ENCODE measurements at regions not wholly inside any gene's neighbourhood (a gene's known extent, or its start where the extent isn't known, plus 50 kb on each side); places are given as distances from the start of the nearest gene placed in this dataset.

GRCh38 chr12:131217024-131217586, 263.4 kb downstream of the ADGRD1 start:
- Mint-ChIP-seq H3K4me1 (peaks cover 10% of the 10 kb centered on the region), H3K27me3 (peaks cover 16% of the 10 kb centered on the region), H3K4me3 (no peak overlapping the region), H3K27ac (no peak overlapping the region), H3K9me3 (ENCODE audit: low read depth) (peaks cover 6% of the 10 kb centered on the region), H3K36me3 (ENCODE audit: low read depth) (no peaks in the 10 kb centered on the region)
- peak; percentile 26 for ATAC-seq
- peak; percentile 37 for DNase-seq
- ChIA-PET POLR2A (no interaction called here), CTCF (interaction anchor here (0.6 kb wide), 1 partner anchor 168 kb away, joined by 4 read pairs; no protein-coding TSS in a partner anchor)
- intact Hi-C loops (cut with DNase I, micrococcal nuclease), result loop anchor here in 1 of 2 experiments (10.0 kb wide), 1 partner anchor 112 kb away; no protein-coding TSS in a partner anchor

- Mint-ChIP-seq H3K4me3 (no peak overlapping the region), H3K27me3 (peaks cover 21% of the 10 kb centered on the region), H3K4me1 (peaks cover 13% of the 10 kb centered on the region), H3K36me3 (ENCODE audit: low read depth) (no peaks in the 10 kb centered on the region), H3K27ac (no peak overlapping the region), H3K9me3 (ENCODE audit: low read depth) (peaks cover under 1% of the 10 kb centered on the region)
- intact Hi-C loops (cut with DNase I, micrococcal nuclease), result loop anchor here in 1 of 2 experiments (10.0 kb wide), 1 partner anchor 113 kb away; no protein-coding TSS in a partner anchor
- DNase-seq, result no peak
- ATAC-seq, result no peak
- ChIA-PET POLR2A (no interaction called here), CTCF (no interaction called here)
These were observed 264.6 kb downstream of the ADGRD1 start for GRCh38 chr12:131218026-131218922.

- H3K27me3 Mint-ChIP-seq, result peaks cover 21% of the 10 kb centered on the region
- intact Hi-C loops (cut with DNase I, micrococcal nuclease), result loop anchor here in 1 of 2 experiments (10.0 kb wide), 1 partner anchor 114 kb away; no protein-coding TSS in a partner anchor
- no peaks in the 10 kb centered on the region for H3K9me3 Mint-ChIP-seq (ENCODE audit: low read depth)
- no peak overlapping the region for H3K4me3 Mint-ChIP-seq
- no peak for ATAC-seq
- H3K4me1 Mint-ChIP-seq, result peaks cover 13% of the 10 kb centered on the region
- ChIA-PET POLR2A (no interaction called here), CTCF (no interaction called here)
- no peak overlapping the region for H3K27ac Mint-ChIP-seq
- DNase-seq, result no peak
- H3K36me3 Mint-ChIP-seq (ENCODE audit: low read depth), result no peaks in the 10 kb centered on the region
These were observed 265.4 kb downstream of the ADGRD1 start for GRCh38 chr12:131218923-131219669.

- intact Hi-C loops (cut with DNase I, micrococcal nuclease), result loop anchor here in 1 of 2 experiments (10.0 kb wide), 1 partner anchor 115 kb away; no protein-coding TSS in a partner anchor
- no peak overlapping the region for H3K27ac Mint-ChIP-seq
- ATAC-seq (no peak), DNase-seq (no peak)
- no peaks in the 10 kb centered on the region for H3K36me3 Mint-ChIP-seq (ENCODE audit: low read depth)
- H3K4me3 Mint-ChIP-seq, result no peak overlapping the region
- peaks cover 13% of the 10 kb centered on the region for H3K4me1 Mint-ChIP-seq
- POLR2A ChIA-PET, result no interaction called here
- H3K9me3 Mint-ChIP-seq (ENCODE audit: low read depth), result no peaks in the 10 kb centered on the region
- CTCF ChIA-PET, result no interaction called here
- H3K27me3 Mint-ChIP-seq, result peaks cover 21% of the 10 kb centered on the region
These were observed 266.1 kb downstream of the ADGRD1 start for GRCh38 chr12:131219670-131220330.

DNA sequence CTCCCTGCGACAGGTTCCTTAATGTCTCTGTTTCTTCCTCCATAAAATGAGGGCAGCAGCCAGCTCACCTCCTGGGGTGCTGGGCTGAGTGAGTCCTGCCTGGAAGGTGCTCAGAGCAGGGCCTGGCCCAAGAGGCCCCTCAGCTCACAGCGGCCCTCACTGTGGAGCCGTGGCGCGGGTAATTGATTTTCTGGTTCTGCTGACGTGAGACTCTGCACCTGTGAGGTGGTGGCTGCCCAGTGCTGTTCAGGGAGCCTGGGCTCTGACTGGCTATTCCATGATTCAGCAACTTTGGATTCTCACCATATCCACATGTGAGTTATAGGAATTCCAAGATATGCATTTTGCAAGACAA, 266.6 kb downstream of the ADGRD1 start:
- POLR2A ChIA-PET, result no interaction called here
- CTCF ChIA-PET, result no interaction called here
- Mint-ChIP-seq H3K4me1 (peaks cover 13% of the 10 kb centered on the region), H3K27me3 (peaks cover 21% of the 10 kb centered on the region), H3K4me3 (no peak overlapping the region), H3K36me3 (ENCODE audit: low read depth) (no peaks in the 10 kb centered on the region), H3K27ac (no peak overlapping the region), H3K9me3 (ENCODE audit: low read depth) (no peaks in the 10 kb centered on the region)
- DNase-seq, result no peak
- ATAC-seq, result no peak
- intact Hi-C loops (cut with DNase I, micrococcal nuclease), result no loop called here

GRCh38 chr12:131221061-131221956, 267.6 kb downstream of the ADGRD1 start:
- no peak overlapping the region for H3K4me3 Mint-ChIP-seq
- ATAC-seq (no peak), DNase-seq (no peak)
- POLR2A ChIA-PET, result no interaction called here
- no peaks in the 10 kb centered on the region for H3K36me3 Mint-ChIP-seq (ENCODE audit: low read depth)
- CTCF ChIA-PET, result no interaction called here
- no peaks in the 10 kb centered on the region for H3K9me3 Mint-ChIP-seq (ENCODE audit: low read depth)
- H3K4me1 Mint-ChIP-seq, result peaks cover 13% of the 10 kb centered on the region
- intact Hi-C loops (cut with DNase I, micrococcal nuclease), result no loop called here
- H3K27ac Mint-ChIP-seq, result no peak overlapping the region
- peaks cover 21% of the 10 kb centered on the region for H3K27me3 Mint-ChIP-seq

DNA sequence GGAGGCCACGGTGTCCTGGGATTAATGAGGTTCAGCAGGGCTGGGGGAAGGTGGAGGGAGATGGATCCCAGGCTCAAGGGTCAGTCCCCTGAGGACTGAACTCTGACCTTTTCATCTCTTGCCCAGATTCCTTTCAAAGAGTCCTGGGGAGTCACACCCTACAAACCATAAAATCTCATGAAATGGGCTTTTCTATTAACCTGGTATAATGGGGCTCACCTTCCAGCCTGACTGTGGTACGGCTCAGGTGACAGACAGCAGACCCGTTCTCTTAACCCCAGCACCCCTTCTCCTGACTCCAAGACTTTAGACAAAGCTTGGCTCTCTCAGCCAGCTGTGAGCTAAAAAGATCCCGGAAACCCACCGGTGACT, 268.2 kb downstream of the ADGRD1 start:
- intact Hi-C loops (cut with DNase I, micrococcal nuclease), result no loop called here
- Mint-ChIP-seq H3K4me1 (peaks cover 12% of the 10 kb centered on the region), H3K4me3 (no peak overlapping the region), H3K27me3 (peaks cover 18% of the 10 kb centered on the region), H3K36me3 (ENCODE audit: low read depth) (no peaks in the 10 kb centered on the region), H3K9me3 (ENCODE audit: low read depth) (no peaks in the 10 kb centered on the region), H3K27ac (no peak overlapping the region)
- ChIA-PET POLR2A (no interaction called here), CTCF (no interaction called here)
- ATAC-seq, result no peak
- DNase-seq, result no peak

GRCh38 chr12:131222329-131223139, 268.8 kb downstream of the ADGRD1 start:
- Mint-ChIP-seq H3K4me1 (peaks cover 9% of the 10 kb centered on the region), H3K27me3 (peaks cover 14% of the 10 kb centered on the region), H3K4me3 (no peak overlapping the region), H3K27ac (peak overlapping the region; percentile 27), H3K9me3 (ENCODE audit: low read depth) (no peaks in the 10 kb centered on the region), H3K36me3 (ENCODE audit: low read depth) (no peaks in the 10 kb centered on the region)
- ChIA-PET POLR2A (no interaction called here), CTCF (no interaction called here)
- intact Hi-C loops (cut with DNase I, micrococcal nuclease), result no loop called here
- ATAC-seq (peak; percentile 75), DNase-seq (peak; percentile 52)

DNA sequence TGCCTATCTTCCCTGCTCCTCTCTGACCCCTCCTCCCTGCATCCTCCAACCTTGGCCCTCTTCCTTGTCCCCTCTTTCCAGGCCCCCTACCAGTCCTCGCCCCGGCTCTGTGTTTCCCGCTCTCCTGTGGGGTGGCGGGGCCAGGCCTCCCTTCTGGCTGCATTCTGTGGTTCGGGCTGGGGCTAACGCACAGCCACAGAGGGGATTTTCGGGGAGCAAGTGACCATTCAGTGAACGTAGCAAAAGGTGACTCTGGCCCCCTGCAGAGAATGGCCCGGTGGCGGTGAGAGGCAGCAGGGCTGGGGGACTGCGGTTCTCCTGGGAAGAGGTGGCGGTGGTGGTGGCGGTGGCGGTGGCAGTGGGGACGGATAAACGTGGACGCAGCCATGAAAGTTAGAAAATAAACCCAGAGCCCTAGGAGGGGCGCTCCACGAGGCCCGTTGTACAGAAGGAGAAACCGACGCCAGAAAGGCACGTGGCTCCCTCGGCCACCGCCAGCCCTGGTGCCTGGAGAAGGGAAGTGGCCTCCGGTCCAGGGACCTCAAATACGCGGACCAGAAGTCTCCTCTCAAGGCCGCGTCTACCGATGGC, 269.6 kb downstream of the ADGRD1 start:
- Mint-ChIP-seq H3K27ac (no peak overlapping the region), H3K4me1 (peaks cover 9% of the 10 kb centered on the region), H3K27me3 (peaks cover 8% of the 10 kb centered on the region), H3K36me3 (ENCODE audit: low read depth) (no peaks in the 10 kb centered on the region), H3K4me3 (no peak overlapping the region), H3K9me3 (ENCODE audit: low read depth) (no peaks in the 10 kb centered on the region)
- DNase-seq (no peak), ATAC-seq (no peak)
- CTCF ChIA-PET, result no interaction called here
- POLR2A ChIA-PET, result no interaction called here
- intact Hi-C loops (cut with DNase I, micrococcal nuclease), result no loop called here

DNA sequence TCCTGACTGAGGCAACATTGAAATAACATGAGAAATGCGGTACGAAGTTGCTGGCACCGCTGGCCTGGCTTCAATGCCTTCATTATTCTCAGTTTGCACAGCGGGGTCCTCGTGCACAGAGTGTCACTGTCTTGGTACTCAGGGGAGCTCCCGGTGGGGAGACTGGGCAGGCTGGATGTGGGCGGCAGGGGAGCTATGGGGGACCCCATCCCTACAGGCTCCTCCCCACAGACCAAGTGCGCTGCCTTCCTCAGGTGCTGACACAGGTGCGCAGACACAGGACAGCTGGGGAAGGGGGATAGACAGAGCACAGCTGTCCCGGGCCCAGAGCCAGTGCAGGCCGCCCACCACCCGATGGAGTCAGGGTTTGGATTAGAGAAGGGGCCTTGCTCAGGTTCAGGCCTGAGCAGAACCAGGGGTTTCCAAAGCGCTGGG, 270.1 kb downstream of the ADGRD1 start:
- Mint-ChIP-seq H3K27ac (no peak overlapping the region), H3K27me3 (peaks cover 7% of the 10 kb centered on the region), H3K36me3 (ENCODE audit: low read depth) (no peaks in the 10 kb centered on the region), H3K9me3 (ENCODE audit: low read depth) (no peaks in the 10 kb centered on the region), H3K4me1 (peaks cover 9% of the 10 kb centered on the region), H3K4me3 (no peak overlapping the region)
- POLR2A ChIA-PET, result no interaction called here
- intact Hi-C loops (cut with DNase I, micrococcal nuclease), result no loop called here
- ATAC-seq (no peak), DNase-seq (no peak)
- CTCF ChIA-PET, result no interaction called here
